K562 (cell line): ENCODE measurements at regions not wholly inside any gene's neighbourhood (a gene's known extent, or its start where the extent isn't known, plus 50 kb on each side); places are given as distances from the start of the nearest gene placed in this dataset.

ENCODE experiments used
- ATAC-seq: fragments of 200-7000 bp; cut with Tn5 transposase; 3 replicates; pipeline ENCODE4 v1.9.1; 2020; ENCODE audit warnings: moderate library complexity
- BruUV-seq: library from RNA; stranded (reverse); fragments of 400-500 nt; replicated peaks from 2 replicates; lab custom pipeline; 2021; lab: Mats Ljungman, UMichigan
- CTCF ChIA-PET: fragments of 300-600 bp; formaldehyde crosslinking; extraction: SDS; loops from one replicate; lab custom pipeline; 2021; ENCODE audit warnings: low intra/inter-chr PET ratio; lab: Yijun Ruan, JAX
- POLR2A ChIA-PET: fragments of 300-600, 350-650 bp; sonication (Branson Sonifier 250); formaldehyde crosslinking; extraction: SDS; loops from one replicate; lab custom pipeline; 2021; ENCODE audit warnings: antibody characterized with exemption, inconsistent platforms; lab: Yijun Ruan, JAX
- DNase-seq, 4 experiments: peaks; one replicate each; pipeline versions ENCODE4 v3.0.0 to v3.0.0-alpha.2; 2011 to 2018; ENCODE audit warnings: low spot score in 3 of 4, mixed read lengths in 3 of 4; ENCODE audit errors: extremely low read depth in 1 of 4
- FAIRE-seq: peaks from 2 replicates; lab custom pipeline; 2011; peaks lifted over from hg19 to GRCh38; lab: Jason Lieb, UNC
- H2AFZ ChIP-seq: 2 replicates; pipeline ENCODE4 v1.6.0; 2011; ENCODE audit warnings: low read depth, low read length, control low read depth, inconsistent platforms
- H3K27ac ChIP-seq: fragments of 200-600 bp; 3 replicates; pipeline ENCODE4 v1.8.0; 2011; ENCODE audit warnings: low read depth, mild to moderate bottlenecking, control low read depth, inconsistent platforms, low read length, moderate library complexity, mixed read lengths; ENCODE audit errors: extremely low read depth
- H3K27me3 ChIP-seq, 2 experiments: fragments of 300-600 bp in 1 of 2; 2 replicates in 1 of 2; 3 replicates in 1 of 2; pipeline versions ENCODE4 v1.6.0 to v1.8.0; 2011; ENCODE audit warnings: inconsistent platforms in 2 of 2, low read length in 2 of 2, mild to moderate bottlenecking in 1 of 2, mixed read lengths in 1 of 2, moderate library complexity in 1 of 2; ENCODE audit not compliant: control insufficient read depth in 2 of 2, insufficient read depth in 2 of 2
- H3K36me3 ChIP-seq: fragments of 300-600 bp; 3 replicates; pipeline ENCODE4 v1.8.0; 2011; ENCODE audit warnings: mild to moderate bottlenecking, low read length, inconsistent platforms; ENCODE audit not compliant: control insufficient read depth, insufficient read depth
- H3K4me1 ChIP-seq, 2 experiments: fragments of 200-600 bp in 1 of 2; replicated peaks in 1 of 2; 2 replicates in 1 of 2; 3 replicates in 1 of 2; pipeline versions ENCODE4 v1.5.1 to v1.8.0; 2011; ENCODE audit warnings: inconsistent platforms in 2 of 2, low read length in 2 of 2, mild to moderate bottlenecking in 1 of 2, mixed read lengths in 1 of 2, moderate library complexity in 1 of 2; ENCODE audit not compliant: control insufficient read depth in 2 of 2, insufficient read depth in 2 of 2
- H3K4me2 ChIP-seq: 2 replicates; pipeline ENCODE4 v1.6.1; 2011; ENCODE audit warnings: low read length, control low read depth, inconsistent platforms, mixed read lengths; ENCODE audit not compliant: insufficient read depth
- H3K4me3 ChIP-seq: fragments of 200-600 bp; sonication (generic), shearing (Covaris generic); 2 replicates; pipeline ENCODE4 v1.5.1; 2016; ENCODE audit warnings: control low read depth, inconsistent platforms
- H3K79me2 ChIP-seq: fragments of 200-600 bp; 3 replicates; pipeline ENCODE4 v1.8.0; 2011; ENCODE audit warnings: low read length, inconsistent platforms; ENCODE audit not compliant: control insufficient read depth, insufficient read depth
- H3K9ac ChIP-seq, 2 experiments: 2 replicates each; pipeline versions ENCODE4 v1.6.0 to v1.6.1; 2011; ENCODE audit warnings: low read depth in 2 of 2, low read length in 2 of 2, control low read depth in 1 of 2, inconsistent platforms in 1 of 2, mild to moderate bottlenecking in 1 of 2, mixed read lengths in 1 of 2; ENCODE audit not compliant: insufficient read depth in 1 of 2
- H3K9me1 ChIP-seq: one replicate; pipeline ENCODE4 v1.6.0; 2011; ENCODE audit warnings: inconsistent platforms, mild to moderate bottlenecking, low read length, moderate library complexity; ENCODE audit not compliant: control insufficient read depth, insufficient read depth
- H3K9me3 ChIP-seq: replicated peaks from 2 replicates; pipeline ENCODE4 v1.5.1; 2011; ENCODE audit warnings: low read depth, low read length, inconsistent platforms; ENCODE audit not compliant: control insufficient read depth, insufficient read depth
- H4K20me1 ChIP-seq: replicated peaks from 2 replicates; pipeline ENCODE4 v1.6.1; 2011; ENCODE audit warnings: low read length, inconsistent platforms, mixed read lengths; ENCODE audit not compliant: control insufficient read depth, insufficient read depth
- CEBPB ChIP-seq: fragments of 450-650 bp; IDR thresholded peaks from 2 replicates; pipeline ENCODE4 v1.6.1; 2016; ENCODE audit warnings: missing genetic modification characterization, missing compliant biosample characterization
- FOXA3 ChIP-seq, 2 experiments: fragments of 450-650 bp in 1 of 2; sonication (generic) in 1 of 2; formaldehyde crosslinking; IDR thresholded peaks in 1 of 2; conservative IDR thresholded peaks in 1 of 2; 2 replicates each; pipeline versions ENCODE4 v1.4.0 to v1.8.0; 2020 to 2022; ENCODE audit warnings: mild to moderate bottlenecking in 2 of 2, missing genetic modification reagents in 1 of 2
- LARP7 ChIP-seq: fragments of 450-650 bp; IDR thresholded peaks from 2 replicates; pipeline ENCODE4 v1.6.1; 2016
- NCOA4 ChIP-seq: fragments of 450-650 bp; IDR thresholded peaks from 2 replicates; pipeline ENCODE4 v1.6.1; 2018; ENCODE audit warnings: mild to moderate bottlenecking; ENCODE audit not compliant: partially characterized antibody
- POLR2G ChIP-seq: fragments of 200-400 bp; formaldehyde crosslinking; IDR thresholded peaks from 2 replicates; pipeline ENCODE4 v1.6.1; 2017; ENCODE audit warnings: low read depth, mild to moderate bottlenecking, antibody characterized with exemption, low read length, moderate library complexity
- SIX5 ChIP-seq, 2 experiments: IDR thresholded peaks; 2 replicates each; pipeline ENCODE4 v1.6.1; 2011; ENCODE audit warnings: low read length in 2 of 2, borderline replicate concordance in 1 of 2, low read depth in 1 of 2, mild to moderate bottlenecking in 1 of 2, moderate library complexity in 1 of 2; ENCODE audit not compliant: insufficient read depth in 1 of 2
- TAL1 ChIP-seq: fragments of 450-650 bp; IDR thresholded peaks from 2 replicates; pipeline ENCODE4 v1.6.1; 2016; ENCODE audit warnings: mild to moderate bottlenecking
- ZMIZ1 ChIP-seq, 2 experiments: fragments of 150-350 bp in 1 of 2; IDR thresholded peaks; 2 replicates each; pipeline ENCODE4 v1.6.1; 2012 to 2016; ENCODE audit warnings: low read depth in 2 of 2, low read length in 2 of 2, mild to moderate bottlenecking in 1 of 2, moderate library complexity in 1 of 2
- ZNF75A ChIP-seq: fragments of 450-650 bp; formaldehyde crosslinking; IDR thresholded peaks from 2 replicates; pipeline ENCODE4 v1.4.0; 2020; ENCODE audit warnings: mild to moderate bottlenecking
- ZSCAN32 ChIP-seq: fragments of 450-650 bp; formaldehyde crosslinking; IDR thresholded peaks from 2 replicates; pipeline ENCODE4 v1.4.0; 2020; ENCODE audit warnings: mild to moderate bottlenecking, moderate library complexity
- WGBS: fragments of 100-300 bp; shearing (Covaris generic); methylation state at CpG from one replicate; pipeline ENCODE4 v1.1.6; 2016; ENCODE audit warnings: low coverage, mixed read lengths; ENCODE audit not compliant: insufficient coverage; ENCODE audit errors: missing lambda C conversion rate; 5-methylcytosine and 5-hydroxymethylcytosine counted together
- in situ Hi-C: fragments of 300-500 bp; cut with MboI; formaldehyde crosslinking; loops from 4 replicates; pipeline ENCODE4 v1.15.0; 2018; ENCODE audit warnings: inconsistent platforms, mixed read lengths
- intact Hi-C: fragments of 100-400 bp; cut with micrococcal nuclease; formaldehyde crosslinking; loops from 2 replicates; pipeline ENCODE4 v1.14.2; 2022
- TF ChIP-seq, protein P1 (sequence below): fragments of 250-450 bp; sonication (Bioruptor Pico); IDR thresholded peaks from 2 replicates; pipeline ENCODE4 v1.5.0; 2021; ENCODE audit warnings: mild to moderate bottlenecking, moderate library complexity

GRCh38 chrX:8927701-8928100 is 106.2 kb downstream of the FAM9B start:
- no peaks in the 10 kb centered on the region for H3K79me2 ChIP-seq
- ChIA-PET CTCF (no interaction called here), POLR2A (no interaction called here)
- no peaks in the 10 kb centered on the region for H3K27me3 ChIP-seq
- no TSS peak for BruUV-seq
- DNase-seq (no peak), ATAC-seq (no peak), FAIRE-seq (no peak)
- in situ Hi-C loops (no loop called here), intact Hi-C loops (no loop called here)
- no peaks in the 10 kb centered on the region for H3K36me3 ChIP-seq
- no peaks in the 10 kb centered on the region for H4K20me1 ChIP-seq
- no peak overlapping the region for H3K4me3 ChIP-seq
- 0% methylated on average over 6 of the region's 7 CpGs for WGBS
- no peak overlapping the region for H3K27ac ChIP-seq
- H3K9me3 ChIP-seq = no peaks in the 10 kb centered on the region
- TF ChIP-seq TAL1 (no peak), FOXA3 (CRISPR knock-in tag; conservative IDR thresholded peaks at IDR 0.05 in 1 of 2, IDR thresholded peaks at IDR 0.05 in 1 of 2) (no peak), SIX5 (IDR thresholded peaks at IDR 0.05; ENCODE audit: borderline replicate concordance in 1 of 2, insufficient read depth in 1 of 2, low read depth in 1 of 2, low read length in 2 of 2) (no peak), ZMIZ1 (IDR thresholded peaks at IDR 0.05; ENCODE audit: low read depth in 2 of 2, low read length in 2 of 2) (no peak), ZSCAN32 (CRISPR knock-in tag) (no peak), POLR2G (no peak), LARP7 (no peak), CEBPB (tag) (no peak), NCOA4 (no peak), ZNF75A (CRISPR knock-in tag) (no peak)
- TF ChIP-seq, protein P1, sequence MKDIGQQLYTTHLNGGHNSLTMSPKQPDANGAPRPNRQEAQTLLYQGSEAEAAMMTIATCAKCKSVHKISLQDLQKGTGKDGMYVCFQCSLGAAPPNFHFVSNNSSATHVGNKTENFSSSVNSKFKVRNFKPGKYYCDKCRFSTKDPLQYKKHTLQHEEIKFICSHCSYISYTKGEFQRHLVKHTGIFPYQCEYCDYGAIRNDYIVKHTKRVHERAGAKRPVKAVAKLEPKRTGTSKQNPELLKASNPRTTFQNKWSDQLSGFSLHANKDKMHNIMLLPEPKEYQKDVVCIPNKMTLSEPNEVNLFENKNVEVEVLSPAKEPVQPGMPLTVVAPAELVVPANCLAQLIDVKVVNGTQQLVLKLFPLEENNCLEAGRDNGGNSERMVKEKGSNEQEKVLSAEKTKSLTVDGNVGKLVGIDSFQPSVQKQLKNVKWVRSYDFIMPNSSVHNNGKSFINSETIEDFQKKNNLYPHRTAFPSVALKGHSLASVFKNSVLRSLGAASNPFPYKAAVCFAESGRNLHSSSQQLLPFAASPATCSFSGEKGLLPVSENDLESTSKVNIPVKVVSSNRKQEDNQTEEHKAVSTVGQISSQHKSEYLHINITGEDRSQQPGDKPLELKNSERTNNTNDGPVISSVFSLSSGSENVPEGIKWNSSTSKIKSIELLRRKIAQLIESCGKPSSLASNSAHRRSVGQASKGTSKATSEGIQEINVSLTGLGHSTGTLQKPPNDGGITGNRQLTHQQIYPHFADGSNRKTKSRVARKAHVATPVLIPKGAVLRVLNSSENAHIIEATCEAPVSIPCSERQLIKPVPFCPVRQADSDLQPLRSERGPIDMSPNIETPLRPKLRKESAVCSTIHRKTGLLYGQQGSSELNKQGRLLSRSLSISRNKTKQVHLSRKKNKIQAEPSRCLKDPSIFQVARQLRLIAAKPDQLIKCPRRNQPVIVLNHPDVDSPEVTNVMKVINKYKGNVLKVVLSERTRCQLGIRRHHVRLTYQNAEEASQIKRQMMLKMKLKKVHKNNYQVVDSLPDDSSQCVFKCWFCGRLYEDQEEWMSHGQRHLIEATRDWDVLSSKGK (CRISPR knock-in tag) = no peak
- H2AFZ ChIP-seq = no peak overlapping the region
- no peaks in the 10 kb centered on the region for H3K4me1 ChIP-seq
- H3K9ac ChIP-seq = no peak overlapping the region
- H3K4me2 ChIP-seq = no peak overlapping the region
- H3K9me1 ChIP-seq = no peaks in the 10 kb centered on the region
